T-cell (primary cell): ENCODE measurements at regions not wholly inside any gene's neighbourhood (a gene's known extent, or its start where the extent isn't known, plus 50 kb on each side); places are given as distances from the start of the nearest gene placed in this dataset.

ENCODE experiments used
- ATAC-seq, 4 experiments: fragments of 200-7000 bp in 3 of 4; fragments of 150-1000 bp in 1 of 4; cut with Tn5 transposase; replicated peaks in 1 of 4; 1 replicate in 3 of 4; 2 replicates in 1 of 4; pipeline ENCODE4 v1.10.0; 2021; ENCODE audit warnings: moderate library complexity in 3 of 4, mild to moderate bottlenecking in 2 of 4, moderate number of reproducible peaks in 1 of 4
- CTCF ChIA-PET, 2 donors: fragments of 300-600 bp; sonication (Branson Sonifier 250); formaldehyde crosslinking; loops; one replicate each; lab custom pipeline; 2022; ENCODE audit warnings: antibody characterized with exemption in 2 of 2; lab: Charles Lee
- POLR2A ChIA-PET, 2 donors: fragments of 300-600 bp; sonication (Branson Sonifier 250); formaldehyde crosslinking; loops; one replicate each; lab custom pipeline; 2022; ENCODE audit warnings: antibody characterized with exemption in 2 of 2; lab: Charles Lee
- DNase-seq, 35 experiments: peaks; one replicate each; pipeline versions ENCODE4 v3.0.0 to v3.0.0-alpha.2; 2013 to 2023
- H3K27ac ChIP-seq: one replicate; pipeline ENCODE4 v1.5.1; 2013; ENCODE audit warnings: low read length
- H3K27me3 ChIP-seq, 2 experiments: replicated peaks in 1 of 2; 1 replicate in 1 of 2; 2 replicates in 1 of 2; pipeline versions ENCODE4 v1.6.1 to v1.7.0; 2013; ENCODE audit warnings: low read length in 1 of 2, mixed read lengths in 1 of 2; ENCODE audit not compliant: control insufficient read depth in 2 of 2, insufficient read depth in 2 of 2; ENCODE audit errors: extremely low read depth in 1 of 2
- H3K36me3 ChIP-seq, 2 donors: 1 replicate in 1 of 2; 2 replicates in 1 of 2; pipeline versions ENCODE4 v1.6.1 to v1.7.0; 2013; ENCODE audit warnings: low read length in 1 of 2; ENCODE audit not compliant: control insufficient read depth in 2 of 2, insufficient read depth in 1 of 2; ENCODE audit errors: extremely low read depth in 1 of 2
- H3K4me1 ChIP-seq, 2 experiments: 1 replicate in 1 of 2; 2 replicates in 1 of 2; pipeline versions ENCODE4 v1.6.1 to v1.7.0; 2013; ENCODE audit warnings: low read length in 2 of 2, mixed read lengths in 1 of 2; ENCODE audit not compliant: insufficient read depth in 2 of 2, control insufficient read depth in 1 of 2; ENCODE audit errors: extremely low read depth in 1 of 2
- H3K4me3 ChIP-seq, 2 donors: 1 replicate in 1 of 2; 2 replicates in 1 of 2; pipeline versions ENCODE4 v1.5.1 to v1.7.0; 2013; ENCODE audit warnings: mild to moderate bottlenecking in 2 of 2, low read length in 1 of 2, moderate library complexity in 1 of 2; ENCODE audit not compliant: control insufficient read depth in 1 of 2; ENCODE audit errors: extremely low read depth in 1 of 2
- H3K9me3 ChIP-seq: 2 replicates; pipeline ENCODE4 v1.7.0; 2013
- H3K27ac Mint-ChIP-seq, 2 donors: one replicate each; pipeline ENCODE4 v1.8.0; 2020 to 2021; ENCODE audit warnings: mild to moderate bottlenecking in 2 of 2, mixed read lengths in 2 of 2
- H3K27me3 Mint-ChIP-seq, 2 donors: one replicate each; pipeline ENCODE4 v1.8.0; 2021 to 2022; ENCODE audit warnings: mixed read lengths in 2 of 2
- H3K36me3 Mint-ChIP-seq: one replicate; pipeline ENCODE4 v1.8.0; 2021; ENCODE audit warnings: mixed read lengths
- H3K4me1 Mint-ChIP-seq, 3 donors: one replicate each; pipeline ENCODE4 v1.8.0; 2020 to 2022; ENCODE audit warnings: mixed read lengths in 3 of 3, mild to moderate bottlenecking in 1 of 3
- H3K4me3 Mint-ChIP-seq, 3 donors: one replicate each; pipeline ENCODE4 v1.8.0; 2020 to 2022; ENCODE audit warnings: mild to moderate bottlenecking in 3 of 3, mixed read lengths in 3 of 3, moderate library complexity in 3 of 3
- H3K9me3 Mint-ChIP-seq, 3 donors: one replicate each; pipeline ENCODE4 v1.8.0; 2020 to 2022; ENCODE audit warnings: mixed read lengths in 3 of 3
- WGBS: methylation state at CpG from one replicate; pipeline ENCODE4 v1.1.5; 2013; ENCODE audit warnings: missing lambda C conversion rate; ENCODE audit not compliant: insufficient coverage; 5-methylcytosine and 5-hydroxymethylcytosine counted together

GRCh38 chr5:3944930-3945329, 349.3 kb downstream of the IRX1 start:
- ChIA-PET POLR2A (no interaction called here), CTCF (no interaction called here)
- Mint-ChIP-seq H3K4me3 (no peak overlapping the region), H3K36me3 (no peaks in the 10 kb centered on the region), H3K4me1 (no peaks in the 10 kb centered on the region), H3K9me3 (peaks cover 4 to 16% (median 8%) of the 10 kb centered on the region in 3 donors), H3K27me3 (no peaks in the 10 kb centered on the region), H3K27ac (no peak overlapping the region)
- Histone ChIP-seq H3K4me3 (no peak overlapping the region), H3K36me3 (no peaks in the 10 kb centered on the region), H3K27me3 (no peaks in the 10 kb centered on the region), H3K4me1 (no peaks in the 10 kb centered on the region), H3K27ac (no peak overlapping the region), H3K9me3 (no peaks in the 10 kb centered on the region)
- ATAC-seq (no peak), DNase-seq (no peak)
- WGBS = 84% methylated on average over 3 of the region's 13 CpGs

DNA sequence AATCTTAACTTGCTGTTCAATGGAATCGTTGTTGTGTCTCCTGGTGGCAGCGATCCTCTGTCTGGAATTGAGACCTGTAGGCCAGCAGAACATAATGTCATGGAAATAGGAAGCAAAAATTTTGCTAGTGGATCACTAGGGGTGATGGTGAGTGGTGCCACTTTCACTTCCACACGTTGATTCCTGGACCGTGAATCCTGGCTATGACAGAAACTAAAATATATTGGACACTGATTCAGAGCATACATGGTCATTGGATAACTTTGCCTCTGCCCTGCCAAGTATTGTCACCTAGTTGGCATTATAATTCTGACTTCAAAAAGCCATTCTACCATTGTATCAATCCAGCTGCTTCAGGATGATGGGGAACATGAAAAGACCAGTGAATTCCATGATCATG, 353.2 kb downstream of the IRX1 start:
- WGBS = 85% methylated on average over 3 of the region's 4 CpGs
- Mint-ChIP-seq H3K27me3 (no peaks in the 10 kb centered on the region), H3K9me3 (peaks cover 0 to 13% (median 7%) of the 10 kb centered on the region in 3 donors), H3K4me1 (no peaks in the 10 kb centered on the region), H3K4me3 (no peak overlapping the region), H3K27ac (no peak overlapping the region), H3K36me3 (no peaks in the 10 kb centered on the region)
- Histone ChIP-seq H3K27ac (no peak overlapping the region), H3K36me3 (no peaks in the 10 kb centered on the region), H3K4me1 (no peaks in the 10 kb centered on the region), H3K27me3 (no peaks in the 10 kb centered on the region), H3K4me3 (no peak overlapping the region), H3K9me3 (no peaks in the 10 kb centered on the region)
- ChIA-PET POLR2A (no interaction called here), CTCF (no interaction called here)
- no peak for DNase-seq
- ATAC-seq = no peak

DNA sequence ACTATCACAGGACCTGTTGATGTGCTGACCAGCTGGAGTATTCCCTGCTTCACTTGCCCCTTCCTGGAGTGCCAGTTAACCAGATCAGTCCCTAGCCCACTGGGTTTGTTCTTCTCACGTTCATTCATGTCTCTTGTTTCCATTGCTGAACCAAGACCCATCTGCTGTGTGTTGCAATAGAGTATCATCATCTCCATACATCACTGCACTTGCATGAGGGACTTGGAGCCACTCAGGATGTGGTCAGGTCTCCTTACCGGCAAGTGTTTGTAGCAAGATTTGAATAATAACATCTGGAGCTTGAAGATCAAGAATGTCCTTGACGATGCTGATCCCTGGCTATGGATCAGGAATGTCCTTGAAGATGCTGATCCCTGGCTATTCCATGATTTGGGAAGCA, 358.6 kb downstream of the IRX1 start:
- Histone ChIP-seq H3K4me3 (no peak overlapping the region), H3K9me3 (no peaks in the 10 kb centered on the region), H3K27me3 (no peaks in the 10 kb centered on the region), H3K27ac (no peak overlapping the region), H3K4me1 (no peaks in the 10 kb centered on the region), H3K36me3 (no peaks in the 10 kb centered on the region)
- Mint-ChIP-seq H3K27ac (no peak overlapping the region), H3K4me3 (no peak overlapping the region), H3K36me3 (no peaks in the 10 kb centered on the region), H3K27me3 (no peaks in the 10 kb centered on the region), H3K4me1 (no peaks in the 10 kb centered on the region), H3K9me3 (peaks cover 0 to 19% (median 18%) of the 10 kb centered on the region in 3 donors)
- ATAC-seq (no peak), DNase-seq (no peak)
- 6% methylated on average over 2 of the region's 3 CpGs for WGBS
- POLR2A ChIA-PET = no interaction called here
- CTCF ChIA-PET = no interaction called here

GRCh38 chr5:3954633-3955032, 359.0 kb downstream of the IRX1 start:
- POLR2A ChIA-PET = no interaction called here
- 86% methylated on average over 2 of the region's 6 CpGs for WGBS
- no peaks in the 10 kb centered on the region for H3K9me3 ChIP-seq
- no peaks in the 10 kb centered on the region for H3K36me3 ChIP-seq
- H3K4me3 Mint-ChIP-seq = no peak overlapping the region
- no peak for ATAC-seq
- H3K4me3 ChIP-seq = no peak overlapping the region
- no peaks in the 10 kb centered on the region for H3K27me3 Mint-ChIP-seq
- no peaks in the 10 kb centered on the region for H3K27me3 ChIP-seq
- no peaks in the 10 kb centered on the region for H3K4me1 ChIP-seq
- no peak for DNase-seq
- H3K27ac Mint-ChIP-seq = no peak overlapping the region
- H3K4me1 Mint-ChIP-seq = no peaks in the 10 kb centered on the region
- H3K27ac ChIP-seq = no peak overlapping the region
- peaks cover 0 to 19% (median 18%) of the 10 kb centered on the region in 3 donors for H3K9me3 Mint-ChIP-seq
- CTCF ChIA-PET = no interaction called here
- H3K36me3 Mint-ChIP-seq = no peaks in the 10 kb centered on the region

DNA sequence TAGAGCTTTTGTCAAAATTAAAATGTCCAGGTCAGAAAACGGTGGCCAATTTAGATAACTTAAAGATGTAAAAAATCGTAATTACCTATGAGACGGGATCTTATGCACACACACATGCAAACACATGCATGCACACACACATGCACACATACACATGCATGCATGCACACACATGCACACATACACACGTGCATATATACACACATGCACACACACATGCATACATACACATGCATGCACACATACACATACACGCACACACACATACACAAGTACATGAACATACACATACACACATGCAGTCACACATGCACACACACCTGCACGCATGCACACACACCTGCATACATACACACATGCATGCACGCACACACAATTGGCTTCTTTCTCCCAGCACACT, 362.0 kb downstream of the IRX1 start:
- Histone ChIP-seq H3K36me3 (no peaks in the 10 kb centered on the region), H3K4me3 (no peak overlapping the region), H3K9me3 (no peaks in the 10 kb centered on the region), H3K27me3 (no peaks in the 10 kb centered on the region), H3K4me1 (no peaks in the 10 kb centered on the region), H3K27ac (no peak overlapping the region)
- no peak overlapping the region for H3K4me3 Mint-ChIP-seq
- CTCF ChIA-PET = no interaction called here
- H3K36me3 Mint-ChIP-seq = no peaks in the 10 kb centered on the region
- POLR2A ChIA-PET = no interaction called here
- peaks cover 4 to 15% (median 11%) of the 10 kb centered on the region in 3 donors for H3K9me3 Mint-ChIP-seq
- H3K27ac Mint-ChIP-seq = no peak overlapping the region
- WGBS = 75% methylated on average over 7 of the region's 7 CpGs
- no peak for ATAC-seq
- no peak for DNase-seq
- H3K4me1 Mint-ChIP-seq = no peaks in the 10 kb centered on the region
- H3K27me3 Mint-ChIP-seq = no peaks in the 10 kb centered on the region

- Mint-ChIP-seq H3K4me3 (no peak overlapping the region), H3K9me3 (peaks cover 5 to 15% (median 13%) of the 10 kb centered on the region in 3 donors)
Observed at GRCh38 chr5:3958389-3958788, 362.8 kb downstream of the IRX1 start.

GRCh38 chr5:3962113-3962512, 366.5 kb downstream of the IRX1 start:
- no peak for DNase-seq
- Histone ChIP-seq H3K36me3 (no peaks in the 10 kb centered on the region), H3K27ac (no peak overlapping the region), H3K9me3 (no peaks in the 10 kb centered on the region), H3K4me3 (no peak overlapping the region), H3K27me3 (no peaks in the 10 kb centered on the region), H3K4me1 (no peaks in the 10 kb centered on the region)
- H3K4me3 Mint-ChIP-seq = no peak overlapping the region
- 94% methylated on average over 10 of the region's 19 CpGs for WGBS
- ChIA-PET POLR2A (no interaction called here), CTCF (no interaction called here)
- H3K27me3 Mint-ChIP-seq = no peaks in the 10 kb centered on the region
- H3K9me3 Mint-ChIP-seq = peaks cover 10 to 15% (median 11%) of the 10 kb centered on the region in 3 donors
- no peak overlapping the region for H3K27ac Mint-ChIP-seq
- ATAC-seq = no peak
- no peaks in the 10 kb centered on the region for H3K36me3 Mint-ChIP-seq
- peaks cover 0 to 5% (median 0%) of the 10 kb centered on the region in 3 donors for H3K4me1 Mint-ChIP-seq

More at GRCh38 chr5:3958389-3958788, 362.8 kb downstream of the IRX1 start:
- H3K9me3 ChIP-seq = no peaks in the 10 kb centered on the region
- ATAC-seq (no peak), DNase-seq (no peak)
- H3K36me3 ChIP-seq = no peaks in the 10 kb centered on the region
- no peaks in the 10 kb centered on the region for H3K27me3 ChIP-seq
- H3K4me1 ChIP-seq = no peaks in the 10 kb centered on the region
- no peak overlapping the region for H3K27ac ChIP-seq
- peaks cover 0 to 2% (median 0%) of the 10 kb centered on the region in 3 donors for H3K4me1 Mint-ChIP-seq
- WGBS = 87% methylated on average over 6 of the region's 6 CpGs
- H3K36me3 Mint-ChIP-seq = no peaks in the 10 kb centered on the region
- ChIA-PET CTCF (no interaction called here), POLR2A (no interaction called here)
- no peak overlapping the region for H3K4me3 ChIP-seq
- H3K27ac Mint-ChIP-seq = no peak overlapping the region
- H3K27me3 Mint-ChIP-seq = no peaks in the 10 kb centered on the region
